Breast epithelium (tissue), 4 donors: ENCODE measurements at regions not wholly inside any gene's neighbourhood (a gene's known extent, or its start where the extent isn't known, plus 50 kb on each side); places are given as distances from the start of the nearest gene placed in this dataset.

Source experiments
- DNase-seq, 2 donors: peaks; one replicate each; pipeline ENCODE4 v3.0.0-alpha.2; 2019; ENCODE audit warnings: low spot score in 2 of 2
- H3K27ac ChIP-seq, 2 donors: fragments of 200-600 bp; sonication (generic) in 1 of 2; one replicate each; pipeline ENCODE4 v1.5.1; 2016 to 2019; ENCODE audit warnings: mild to moderate bottlenecking in 1 of 2
- H3K27me3 ChIP-seq, 2 donors: fragments of 200-600 bp; sonication (generic) in 1 of 2; one replicate each; pipeline versions ENCODE4 v1.5.1 to v1.6.0; 2017 to 2019; ENCODE audit warnings: control low read depth in 1 of 2, mild to moderate bottlenecking in 1 of 2
- H3K36me3 ChIP-seq: fragments of 200-600 bp; one replicate; pipeline ENCODE4 v1.5.1; 2019
- H3K4me1 ChIP-seq, 2 donors: fragments of 200-600 bp; sonication (generic); one replicate each; pipeline ENCODE4 v1.5.1; 2016 to 2019; ENCODE audit warnings: control low read depth in 1 of 2
- H3K4me3 ChIP-seq, 3 donors: fragments of 200-600 bp; sonication (generic); 1 replicate in 2 of 3; 2 replicates in 1 of 3; pipeline ENCODE4 v1.5.1; 2016 to 2019; ENCODE audit warnings: mild to moderate bottlenecking in 3 of 3, moderate library complexity in 2 of 3
- H3K9me3 ChIP-seq, 2 donors: fragments of 200-600 bp; sonication (generic) in 1 of 2; one replicate each; pipeline ENCODE4 v1.5.1; 2016 to 2019; ENCODE audit warnings: control low read depth in 1 of 2
- POLR2A ChIP-seq: fragments of 450-650 bp; IDR thresholded peaks from one replicate; pipeline ENCODE4 v1.6.1; 2016; ENCODE audit warnings: antibody characterized with exemption, mild to moderate bottlenecking, moderate library complexity
- POLR2AphosphoS5 ChIP-seq, 3 donors: sonication (generic); formaldehyde crosslinking; IDR thresholded peaks; one replicate each; pipeline ENCODE4 v1.6.1; 2017; ENCODE audit warnings: antibody characterized with exemption in 3 of 3
- intact Hi-C: fragments of 100-400 bp; cut with DNase I; formaldehyde crosslinking; loops from one replicate; pipeline ENCODE4 v1.15.1; 2023; ENCODE audit warnings: low total_unique reads
- TF ChIP-seq, protein P1 (sequence below), 3 donors: fragments of 450-650 bp; IDR thresholded peaks; one replicate each; pipeline ENCODE4 v1.5.1; 2016 to 2017; ENCODE audit warnings: antibody characterized with exemption in 3 of 3, mild to moderate bottlenecking in 3 of 3, moderate library complexity in 3 of 3

DNA sequence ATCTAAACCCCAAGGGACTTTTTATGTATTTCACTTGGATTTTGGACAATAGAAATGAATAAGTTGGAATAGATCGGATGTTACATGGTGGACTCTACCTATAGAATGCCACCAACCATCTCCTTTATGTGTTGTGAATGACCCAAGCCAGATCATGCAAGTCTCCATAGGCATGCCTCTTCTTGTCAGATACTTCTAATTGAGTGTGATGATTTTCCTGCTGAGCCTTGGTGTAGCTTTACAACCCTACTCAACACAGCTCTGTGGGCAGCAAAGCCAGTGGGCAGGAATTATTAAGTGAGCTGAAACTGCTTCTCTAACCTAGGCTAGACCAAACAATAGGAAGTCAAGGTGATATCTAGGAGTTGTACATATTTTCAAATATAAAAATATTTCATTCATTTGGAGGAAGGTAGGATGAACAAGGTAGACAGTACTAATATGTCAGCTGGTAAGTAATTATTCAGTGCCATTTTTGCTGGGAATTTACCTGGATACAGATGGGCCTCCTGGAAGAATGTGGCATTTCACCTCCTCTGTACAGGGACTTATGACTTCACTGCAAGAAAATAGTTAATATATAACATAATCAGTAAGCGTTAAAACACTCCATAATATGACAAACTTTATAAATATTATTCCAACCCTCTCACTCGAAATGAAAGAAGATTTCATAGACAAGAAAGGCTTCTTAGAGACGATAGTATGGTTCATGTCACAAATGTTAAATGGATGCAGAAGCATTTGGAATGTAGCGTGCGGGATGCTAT is 298.0 kb upstream of the FAT1 start:
- no peak for DNase-seq
- Histone ChIP-seq H3K9me3 (no peaks in the 10 kb centered on the region), H3K27ac (no peak overlapping the region), H3K4me1 (no peaks in the 10 kb centered on the region), H3K36me3 (no peaks in the 10 kb centered on the region), H3K4me3 (no peak overlapping the region), H3K27me3 (no peaks in the 10 kb centered on the region)
- TF ChIP-seq POLR2AphosphoS5 (IDR thresholded peaks at IDR 0.05): no peak
- no peak for TF ChIP-seq POLR2A
- TF ChIP-seq, protein P1, sequence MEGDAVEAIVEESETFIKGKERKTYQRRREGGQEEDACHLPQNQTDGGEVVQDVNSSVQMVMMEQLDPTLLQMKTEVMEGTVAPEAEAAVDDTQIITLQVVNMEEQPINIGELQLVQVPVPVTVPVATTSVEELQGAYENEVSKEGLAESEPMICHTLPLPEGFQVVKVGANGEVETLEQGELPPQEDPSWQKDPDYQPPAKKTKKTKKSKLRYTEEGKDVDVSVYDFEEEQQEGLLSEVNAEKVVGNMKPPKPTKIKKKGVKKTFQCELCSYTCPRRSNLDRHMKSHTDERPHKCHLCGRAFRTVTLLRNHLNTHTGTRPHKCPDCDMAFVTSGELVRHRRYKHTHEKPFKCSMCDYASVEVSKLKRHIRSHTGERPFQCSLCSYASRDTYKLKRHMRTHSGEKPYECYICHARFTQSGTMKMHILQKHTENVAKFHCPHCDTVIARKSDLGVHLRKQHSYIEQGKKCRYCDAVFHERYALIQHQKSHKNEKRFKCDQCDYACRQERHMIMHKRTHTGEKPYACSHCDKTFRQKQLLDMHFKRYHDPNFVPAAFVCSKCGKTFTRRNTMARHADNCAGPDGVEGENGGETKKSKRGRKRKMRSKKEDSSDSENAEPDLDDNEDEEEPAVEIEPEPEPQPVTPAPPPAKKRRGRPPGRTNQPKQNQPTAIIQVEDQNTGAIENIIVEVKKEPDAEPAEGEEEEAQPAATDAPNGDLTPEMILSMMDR (IDR thresholded peaks at IDR 0.05): no peak
- intact Hi-C loops: no loop called here

GRCh38 chr4:187027272-187027671 is 303.6 kb upstream of the FAT1 start:
- Histone ChIP-seq H3K27ac (no peak overlapping the region), H3K36me3 (no peaks in the 10 kb centered on the region), H3K27me3 (no peaks in the 10 kb centered on the region), H3K4me3 (no peak overlapping the region), H3K4me1 (no peaks in the 10 kb centered on the region), H3K9me3 (no peaks in the 10 kb centered on the region)
- no peak for DNase-seq
- TF ChIP-seq, protein P1 (IDR thresholded peaks at IDR 0.05): no peak
- no peak for TF ChIP-seq POLR2A
- no peak for TF ChIP-seq POLR2AphosphoS5 (IDR thresholded peaks at IDR 0.05)
- intact Hi-C loops: no loop called here

GRCh38 chr4:187042251-187042650 is 318.6 kb upstream of the FAT1 start:
- no peak overlapping the region for H3K27ac ChIP-seq
- no peaks in the 10 kb centered on the region for H3K27me3 ChIP-seq
- no peak for DNase-seq
- TF ChIP-seq, protein P1 (IDR thresholded peaks at IDR 0.05): no peak
- TF ChIP-seq POLR2AphosphoS5 (IDR thresholded peaks at IDR 0.05) (no peak), POLR2A (no peak)
- H3K36me3 ChIP-seq: no peaks in the 10 kb centered on the region
- no peaks in the 10 kb centered on the region for H3K4me1 ChIP-seq
- H3K9me3 ChIP-seq: no peaks in the 10 kb centered on the region
- intact Hi-C loops: no loop called here
- no peak overlapping the region for H3K4me3 ChIP-seq

DNA sequence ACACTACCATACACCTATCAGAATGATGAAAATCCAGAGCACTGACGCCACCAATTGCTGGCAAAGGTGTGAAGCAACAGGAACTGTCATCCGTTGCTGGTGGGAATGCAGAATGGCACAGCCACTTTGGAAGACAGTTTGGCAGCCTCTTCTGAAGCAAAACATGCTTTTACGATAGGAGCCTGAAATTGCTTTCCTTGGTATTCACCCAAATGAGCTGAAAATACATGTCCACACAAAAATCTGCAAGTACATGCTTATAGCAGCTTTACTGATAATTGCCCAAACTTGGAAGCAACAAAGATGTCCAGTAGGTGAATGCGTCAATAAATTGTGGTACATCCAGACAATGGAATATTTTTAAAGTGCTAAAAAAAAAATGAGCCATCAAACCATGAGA is 322.8 kb upstream of the FAT1 start:
- H3K4me1 ChIP-seq: no peaks in the 10 kb centered on the region
- no peaks in the 10 kb centered on the region for H3K27me3 ChIP-seq
- H3K27ac ChIP-seq: no peak overlapping the region
- DNase-seq: no peak
- H3K9me3 ChIP-seq: no peaks in the 10 kb centered on the region
- no peaks in the 10 kb centered on the region for H3K36me3 ChIP-seq
- no peak overlapping the region for H3K4me3 ChIP-seq
- TF ChIP-seq POLR2AphosphoS5 (IDR thresholded peaks at IDR 0.05): no peak
- no peak for TF ChIP-seq POLR2A
- TF ChIP-seq, protein P1 (IDR thresholded peaks at IDR 0.05): no peak
- intact Hi-C loops: no loop called here

DNA sequence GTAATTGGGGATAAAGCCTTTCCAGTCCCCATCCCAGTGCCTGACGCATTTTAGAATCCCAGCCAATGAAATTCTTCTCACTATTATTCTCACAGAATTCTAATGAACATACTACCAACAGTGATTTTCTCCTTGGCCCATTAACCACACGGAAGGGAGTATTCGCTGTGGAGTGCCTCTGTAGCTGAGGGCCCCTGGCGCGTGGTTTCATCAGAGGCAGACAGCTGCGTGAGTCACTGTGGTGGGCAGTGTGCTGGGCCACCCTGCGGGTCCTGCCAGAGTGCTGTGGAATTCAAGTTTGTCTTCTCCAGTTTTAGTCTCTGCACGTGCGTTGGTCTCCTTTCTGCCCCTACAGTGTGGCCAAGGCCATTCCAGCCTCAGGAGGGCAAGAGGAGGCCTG is 335.4 kb upstream of the FAT1 start:
- Histone ChIP-seq H3K27ac (no peak overlapping the region), H3K36me3 (no peaks in the 10 kb centered on the region), H3K4me1 (no peaks in the 10 kb centered on the region), H3K27me3 (no peaks in the 10 kb centered on the region), H3K9me3 (no peaks in the 10 kb centered on the region), H3K4me3 (no peak overlapping the region)
- intact Hi-C loops: no loop called here
- no peak for DNase-seq
- TF ChIP-seq POLR2AphosphoS5 (IDR thresholded peaks at IDR 0.05) (no peak), POLR2A (no peak)
